GM23248 (cell line): ENCODE measurements at regions not wholly inside any gene's neighbourhood (a gene's known extent, or its start where the extent isn't known, plus 50 kb on each side); places are given as distances from the start of the nearest gene placed in this dataset.

Experiments used
- DNase-seq: peaks from one replicate; pipeline ENCODE4 v3.0.0-alpha.2; 2015
- H2AFZ ChIP-seq: fragments of 200-600 bp; sonication (generic); 2 replicates; pipeline ENCODE4 v1.6.1; 2016; ENCODE audit warnings: antibody characterized with exemption
- H3F3A ChIP-seq: fragments of 200-600 bp; sonication (generic); 2 replicates; pipeline ENCODE4 v1.6.1; 2016; ENCODE audit warnings: mild to moderate bottlenecking, antibody characterized with exemption, mixed run types; ENCODE audit not compliant: insufficient read depth
- H3K27ac ChIP-seq: fragments of 200-600 bp; sonication (generic); 2 replicates; pipeline ENCODE4 v1.5.1; 2016; ENCODE audit warnings: mild to moderate bottlenecking
- H3K27me3 ChIP-seq: fragments of 200-600 bp; sonication (generic); replicated peaks from 2 replicates; pipeline ENCODE4 v1.6.1; 2016; ENCODE audit warnings: mild to moderate bottlenecking; ENCODE audit not compliant: insufficient read depth
- H3K36me3 ChIP-seq: fragments of 200-600 bp; sonication (generic); 2 replicates; pipeline ENCODE4 v1.6.1; 2016; ENCODE audit warnings: low read depth, mild to moderate bottlenecking
- H3K4me1 ChIP-seq: fragments of 200-600 bp; sonication (generic); 2 replicates; pipeline ENCODE4 v1.6.1; 2016; ENCODE audit warnings: mild to moderate bottlenecking; ENCODE audit not compliant: insufficient read depth
- H3K4me2 ChIP-seq: fragments of 200-600 bp; sonication (generic); one replicate; pipeline ENCODE4 v1.6.1; 2016; ENCODE audit warnings: mild to moderate bottlenecking; ENCODE audit not compliant: unreplicated experiment
- H3K4me3 ChIP-seq: fragments of 200-600 bp; sonication (generic); 2 replicates; pipeline ENCODE4 v1.5.1; 2016; ENCODE audit warnings: mild to moderate bottlenecking
- H3K79me2 ChIP-seq: fragments of 200-600 bp; sonication (generic); 2 replicates; pipeline ENCODE4 v1.6.1; 2016; ENCODE audit warnings: mild to moderate bottlenecking; ENCODE audit not compliant: insufficient read depth
- H3K9ac ChIP-seq: fragments of 200-600 bp; sonication (generic); 2 replicates; pipeline ENCODE4 v1.6.1; 2016; ENCODE audit warnings: mild to moderate bottlenecking
- H3K9me2 ChIP-seq: fragments of 200-600 bp; sonication (generic); 2 replicates; pipeline ENCODE4 v1.6.1; 2016; ENCODE audit warnings: mixed run types, mild to moderate bottlenecking, moderate library complexity; ENCODE audit not compliant: insufficient read depth
- H3K9me3 ChIP-seq: fragments of 200-600 bp; sonication (generic); one replicate; pipeline ENCODE4 v1.6.1; 2017; ENCODE audit warnings: low read depth
- H4K20me1 ChIP-seq: fragments of 200-600 bp; sonication (generic); 2 replicates; pipeline ENCODE4 v1.6.0; 2016; ENCODE audit not compliant: insufficient read depth
- EZH2 ChIP-seq: fragments of 200-600 bp; sonication (generic); IDR thresholded peaks from 2 replicates; pipeline ENCODE4 v1.6.1; 2018; ENCODE audit warnings: antibody characterized with exemption, mild to moderate bottlenecking; ENCODE audit not compliant: insufficient read depth, poor library complexity, severe bottlenecking
- EZH2phosphoT487 ChIP-seq: fragments of 200-600 bp; sonication (generic); IDR thresholded peaks from 2 replicates; pipeline ENCODE4 v1.6.1; 2018; ENCODE audit warnings: antibody characterized with exemption, moderate library complexity, mild to moderate bottlenecking, low read depth; ENCODE audit not compliant: insufficient read depth
- WGBS, 2 experiments: methylation state at CpG; one replicate each; pipeline ENCODE4 v1.1.6; 2015 to 2017; ENCODE audit warnings: low lambda C conversion rate in 2 of 2, low coverage in 1 of 2; ENCODE audit errors: missing lambda C conversion rate in 2 of 2; 5-methylcytosine and 5-hydroxymethylcytosine counted together
- in situ Hi-C: fragments of 300-500 bp; cut with MboI; formaldehyde crosslinking; loops from 2 replicates; pipeline ENCODE4 v1.15.0; 2020

DNA sequence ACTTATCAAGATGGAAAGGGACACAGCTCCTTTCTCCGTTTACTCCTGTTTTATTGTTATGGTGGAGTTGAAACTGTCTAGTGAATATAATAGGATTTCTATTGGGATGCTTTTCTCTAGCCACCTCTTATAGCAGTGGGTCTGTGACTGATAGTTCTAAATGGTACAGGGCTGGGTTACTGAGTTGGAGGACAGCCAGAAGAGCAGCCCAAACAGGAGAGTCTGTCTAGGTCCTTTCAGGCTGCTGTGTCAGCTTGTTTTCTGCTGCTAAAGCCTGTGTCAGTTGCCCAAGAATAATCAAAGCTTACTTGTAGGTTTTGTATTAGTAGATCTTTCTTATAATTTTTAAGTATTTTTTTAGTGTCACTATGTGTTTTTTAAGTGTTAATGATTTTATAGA, 356.0 kb upstream of the SEMA6A start:
- no peak overlapping the region for H3K9ac ChIP-seq
- no peak for TF ChIP-seq EZH2phosphoT487

GRCh38 chr5:116923344-116923743, 348.7 kb upstream of the SEMA6A start:
- H3K9me3 ChIP-seq, result no peaks in the 10 kb centered on the region
- H3K4me3 ChIP-seq, result no peak overlapping the region
- H3K27ac ChIP-seq, result no peak overlapping the region
- in situ Hi-C loops, result no loop called here
- H2AFZ ChIP-seq, result no peak overlapping the region
- no peaks in the 10 kb centered on the region for H3F3A ChIP-seq
- no peaks in the 10 kb centered on the region for H3K9me2 ChIP-seq
- no peaks in the 10 kb centered on the region for H4K20me1 ChIP-seq
- TF ChIP-seq EZH2 (no peak), EZH2phosphoT487 (no peak)
- no peaks in the 10 kb centered on the region for H3K4me1 ChIP-seq
- H3K9ac ChIP-seq, result no peak overlapping the region
- no peaks in the 10 kb centered on the region for H3K36me3 ChIP-seq
- no peaks in the 10 kb centered on the region for H3K79me2 ChIP-seq
- no peak overlapping the region for H3K4me2 ChIP-seq
- whole genome bisulfite sequencing, 2 experiments, result 19 to 23% methylated on average over 2 of the region's 2 CpGs
- DNase-seq, result no peak
- H3K27me3 ChIP-seq, result no peaks in the 10 kb centered on the region

More for the DNA sequence above, 356.0 kb upstream of the SEMA6A start:
- Histone ChIP-seq H3K4me1 (no peaks in the 10 kb centered on the region), H3K9me2 (no peaks in the 10 kb centered on the region), H3K9me3 (no peaks in the 10 kb centered on the region), H3K27me3 (no peaks in the 10 kb centered on the region), H3K4me3 (no peak overlapping the region), H3K36me3 (no peaks in the 10 kb centered on the region), H3F3A (no peaks in the 10 kb centered on the region), H3K27ac (no peak overlapping the region), H3K79me2 (no peaks in the 10 kb centered on the region), H2AFZ (no peak overlapping the region), H3K4me2 (no peak overlapping the region), H4K20me1 (no peaks in the 10 kb centered on the region)
- no peak for DNase-seq
- in situ Hi-C loops, result no loop called here
- 19 to 27% methylated on average over 1 of the region's 1 CpG for WGBS, 2 experiments

DNA sequence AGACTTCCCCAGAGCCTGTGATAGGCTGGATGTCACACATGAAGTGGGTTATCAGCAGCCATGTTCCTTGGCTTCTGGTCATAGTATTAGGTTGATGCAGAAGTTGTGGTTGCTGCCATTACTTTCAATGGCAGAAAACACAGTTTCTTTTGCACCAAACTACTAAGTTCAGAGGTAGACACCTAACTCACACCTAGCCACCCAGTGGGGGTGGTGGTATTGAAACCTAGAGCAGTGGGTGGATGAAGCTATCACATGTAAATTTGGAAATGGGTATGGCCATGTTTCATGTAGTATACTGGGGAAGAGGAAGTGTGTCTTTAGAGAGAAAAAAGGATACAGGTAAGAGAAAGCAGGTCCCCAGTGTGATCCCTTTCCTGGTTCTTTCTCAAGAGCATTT, 347.9 kb upstream of the SEMA6A start:
- no peaks in the 10 kb centered on the region for H3F3A ChIP-seq
- no peak overlapping the region for H2AFZ ChIP-seq
- H4K20me1 ChIP-seq, result no peaks in the 10 kb centered on the region
- no peaks in the 10 kb centered on the region for H3K27me3 ChIP-seq
- H3K9me3 ChIP-seq, result no peaks in the 10 kb centered on the region
- H3K9ac ChIP-seq, result no peak overlapping the region
- in situ Hi-C loops, result no loop called here
- no peak for DNase-seq
- H3K36me3 ChIP-seq, result no peaks in the 10 kb centered on the region
- H3K4me1 ChIP-seq, result no peaks in the 10 kb centered on the region
- H3K9me2 ChIP-seq, result no peaks in the 10 kb centered on the region
- H3K79me2 ChIP-seq, result no peaks in the 10 kb centered on the region
- H3K27ac ChIP-seq, result no peak overlapping the region
- H3K4me2 ChIP-seq, result no peak overlapping the region
- no peak for TF ChIP-seq EZH2
- no peak for TF ChIP-seq EZH2phosphoT487
- no peak overlapping the region for H3K4me3 ChIP-seq

DNA sequence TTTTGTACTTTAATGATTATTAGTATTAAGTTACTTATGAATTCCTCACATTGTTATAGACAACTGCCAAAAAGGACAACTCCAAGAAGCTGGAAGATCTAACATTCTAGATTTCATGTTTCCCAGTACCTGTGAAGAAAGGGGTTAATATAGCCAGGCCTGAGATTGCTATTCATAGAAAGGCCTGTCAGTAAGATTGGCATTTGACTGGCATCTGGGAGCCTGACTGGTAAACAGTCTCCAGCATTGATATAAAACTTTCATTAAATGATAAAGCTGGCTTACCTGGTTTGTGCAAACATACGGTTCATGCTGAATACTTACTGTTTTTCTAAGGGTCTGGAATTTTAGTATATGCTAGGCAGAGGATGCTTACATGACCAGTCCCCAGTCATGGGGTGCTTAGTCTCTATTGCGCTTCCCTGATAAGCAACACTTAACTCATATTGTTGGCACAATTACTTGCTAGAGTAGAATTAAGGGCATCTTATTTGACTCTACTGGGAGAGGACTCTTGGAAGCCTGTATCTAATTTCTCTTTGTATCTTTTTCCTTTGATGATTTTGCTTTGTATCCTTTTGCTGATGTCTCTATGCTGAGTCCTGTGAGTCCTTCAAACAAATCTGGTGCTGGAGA, 340.4 kb upstream of the SEMA6A start:
- Histone ChIP-seq H3K27me3 (no peaks in the 10 kb centered on the region), H3F3A (no peaks in the 10 kb centered on the region), H3K36me3 (no peaks in the 10 kb centered on the region), H2AFZ (no peak overlapping the region), H3K4me1 (no peaks in the 10 kb centered on the region), H4K20me1 (no peaks in the 10 kb centered on the region), H3K4me3 (no peak overlapping the region), H3K9ac (no peak overlapping the region), H3K79me2 (no peaks in the 10 kb centered on the region), H3K9me2 (no peaks in the 10 kb centered on the region), H3K4me2 (no peak overlapping the region), H3K9me3 (no peaks in the 10 kb centered on the region), H3K27ac (no peak overlapping the region)
- in situ Hi-C loops, result no loop called here
- TF ChIP-seq EZH2phosphoT487 (no peak), EZH2 (no peak)
- 42 to 43% methylated on average over 2 of the region's 2 CpGs for WGBS, 2 experiments
- DNase-seq, result no peak

DNA sequence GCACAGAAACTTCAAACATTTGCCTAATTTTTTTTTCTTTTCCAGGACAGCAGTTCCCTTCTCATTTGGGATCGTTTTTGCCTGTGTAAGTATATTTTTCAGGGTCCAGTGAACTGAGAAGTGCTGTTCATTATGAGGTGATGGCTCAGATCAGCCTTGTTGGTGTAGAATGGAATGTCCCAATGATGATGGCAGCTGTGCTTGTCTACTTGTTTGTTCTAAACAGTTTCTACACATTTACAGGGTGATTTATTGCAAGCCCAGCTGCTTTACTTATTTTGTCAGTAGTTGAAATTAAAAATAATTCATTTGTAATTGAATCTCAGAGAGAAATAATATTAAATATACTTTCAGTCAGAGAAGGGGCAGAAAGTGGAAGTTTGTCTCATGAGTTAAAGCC, 337.6 kb upstream of the SEMA6A start:
- no peak overlapping the region for H3K4me3 ChIP-seq
- no peak overlapping the region for H3K27ac ChIP-seq
- H3K36me3 ChIP-seq, result no peaks in the 10 kb centered on the region
- no peak overlapping the region for H3K4me2 ChIP-seq
- no peaks in the 10 kb centered on the region for H3K27me3 ChIP-seq
- TF ChIP-seq EZH2 (no peak), EZH2phosphoT487 (no peak)
- in situ Hi-C loops, result no loop called here
- no peaks in the 10 kb centered on the region for H3K9me2 ChIP-seq
- 8 to 13% methylated on average over 1 of the region's 1 CpG for WGBS, 2 experiments
- H3K9ac ChIP-seq, result no peak overlapping the region
- H4K20me1 ChIP-seq, result no peaks in the 10 kb centered on the region
- no peaks in the 10 kb centered on the region for H3K79me2 ChIP-seq
- H3F3A ChIP-seq, result no peaks in the 10 kb centered on the region
- no peak overlapping the region for H2AFZ ChIP-seq
- H3K9me3 ChIP-seq, result no peaks in the 10 kb centered on the region
- no peaks in the 10 kb centered on the region for H3K4me1 ChIP-seq
- no peak for DNase-seq
